Parathyroid adenoma (tissue), 2 donors: ENCODE measurements at regions not wholly inside any gene's neighbourhood (a gene's known extent, or its start where the extent isn't known, plus 50 kb on each side); places are given as distances from the start of the nearest gene placed in this dataset.
A peak's percentile ranks its signal among the peaks of the same experiment; 100 is the strongest.

Experiments used
- H2AFZ ChIP-seq: fragments of 300-600 bp; sonication (generic); one replicate; pipeline ENCODE4 v1.7.0; 2017; ENCODE audit warnings: antibody characterized with exemption, mild to moderate bottlenecking
- H3K27ac ChIP-seq: fragments of 300-600 bp; sonication (generic); one replicate; pipeline ENCODE4 v1.7.0; 2017
- H3K27me3 ChIP-seq: fragments of 300-600 bp; sonication (generic); one replicate; pipeline ENCODE4 v1.7.0; 2017; ENCODE audit warnings: low read length; ENCODE audit not compliant: control insufficient read depth, insufficient read depth
- H3K36me3 ChIP-seq: fragments of 300-600 bp; sonication (generic); one replicate; pipeline ENCODE4 v1.7.0; 2017; ENCODE audit warnings: low read length; ENCODE audit not compliant: control insufficient read depth, insufficient read depth
- H3K4me1 ChIP-seq: fragments of 300-600 bp; sonication (generic); one replicate; pipeline ENCODE4 v1.7.0; 2017; ENCODE audit warnings: control low read depth
- H3K4me2 ChIP-seq: fragments of 300-600 bp; sonication (generic); one replicate; pipeline ENCODE4 v1.7.0; 2017; ENCODE audit warnings: low read length
- H3K4me3 ChIP-seq: fragments of 300-600 bp; sonication (generic); one replicate; pipeline ENCODE4 v1.7.0; 2017; ENCODE audit warnings: low read depth, low read length
- H3K79me2 ChIP-seq: fragments of 300-600 bp; sonication (generic); one replicate; pipeline ENCODE4 v1.7.0; 2017; ENCODE audit warnings: control low read depth
- H3K9ac ChIP-seq: fragments of 300-600 bp; sonication (generic); one replicate; pipeline ENCODE4 v1.7.0; 2017; ENCODE audit warnings: mild to moderate bottlenecking
- H3K9me3 ChIP-seq: fragments of 300-600 bp; sonication (generic); one replicate; pipeline ENCODE4 v1.7.0; 2017; ENCODE audit warnings: low read length; ENCODE audit not compliant: control insufficient read depth
- TF ChIP-seq, protein P1 (sequence below): fragments of 300-600 bp; sonication (generic); IDR thresholded peaks from one replicate; pipeline ENCODE4 v1.7.0; 2017; ENCODE audit warnings: antibody characterized with exemption, mild to moderate bottlenecking
- donor health status: primary hyperparathyroidism.

DNA sequence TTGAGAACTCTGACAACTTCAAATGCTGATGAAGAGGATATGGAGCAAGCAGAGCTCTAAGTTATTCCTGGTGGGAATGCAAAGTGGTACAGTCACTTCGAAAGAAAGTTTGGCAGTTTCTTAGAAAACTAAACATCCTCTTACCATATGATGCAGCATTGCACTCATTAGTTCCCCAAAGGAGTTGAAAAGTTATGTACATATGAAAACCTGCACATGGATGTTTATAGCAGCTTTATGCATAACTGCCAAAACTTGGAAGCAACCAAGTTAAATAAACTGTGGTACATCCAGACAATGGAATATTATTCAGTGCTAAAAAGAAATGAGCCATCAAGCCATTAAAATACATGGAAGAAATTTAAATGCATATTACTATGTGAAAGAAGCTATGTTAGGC is 779.3 kb upstream of the COBL start:
- H2AFZ ChIP-seq = no peak overlapping the region
- no peak overlapping the region for H3K9ac ChIP-seq
- H3K36me3 ChIP-seq = no peaks in the 10 kb centered on the region
- H3K4me1 ChIP-seq = no peaks in the 10 kb centered on the region
- no peaks in the 10 kb centered on the region for H3K9me3 ChIP-seq
- H3K79me2 ChIP-seq = no peaks in the 10 kb centered on the region
- no peak overlapping the region for H3K4me2 ChIP-seq
- H3K4me3 ChIP-seq = no peak overlapping the region
- no peaks in the 10 kb centered on the region for H3K27me3 ChIP-seq
- TF ChIP-seq, protein P1, sequence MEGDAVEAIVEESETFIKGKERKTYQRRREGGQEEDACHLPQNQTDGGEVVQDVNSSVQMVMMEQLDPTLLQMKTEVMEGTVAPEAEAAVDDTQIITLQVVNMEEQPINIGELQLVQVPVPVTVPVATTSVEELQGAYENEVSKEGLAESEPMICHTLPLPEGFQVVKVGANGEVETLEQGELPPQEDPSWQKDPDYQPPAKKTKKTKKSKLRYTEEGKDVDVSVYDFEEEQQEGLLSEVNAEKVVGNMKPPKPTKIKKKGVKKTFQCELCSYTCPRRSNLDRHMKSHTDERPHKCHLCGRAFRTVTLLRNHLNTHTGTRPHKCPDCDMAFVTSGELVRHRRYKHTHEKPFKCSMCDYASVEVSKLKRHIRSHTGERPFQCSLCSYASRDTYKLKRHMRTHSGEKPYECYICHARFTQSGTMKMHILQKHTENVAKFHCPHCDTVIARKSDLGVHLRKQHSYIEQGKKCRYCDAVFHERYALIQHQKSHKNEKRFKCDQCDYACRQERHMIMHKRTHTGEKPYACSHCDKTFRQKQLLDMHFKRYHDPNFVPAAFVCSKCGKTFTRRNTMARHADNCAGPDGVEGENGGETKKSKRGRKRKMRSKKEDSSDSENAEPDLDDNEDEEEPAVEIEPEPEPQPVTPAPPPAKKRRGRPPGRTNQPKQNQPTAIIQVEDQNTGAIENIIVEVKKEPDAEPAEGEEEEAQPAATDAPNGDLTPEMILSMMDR = no peak
- no peak overlapping the region for H3K27ac ChIP-seq

DNA sequence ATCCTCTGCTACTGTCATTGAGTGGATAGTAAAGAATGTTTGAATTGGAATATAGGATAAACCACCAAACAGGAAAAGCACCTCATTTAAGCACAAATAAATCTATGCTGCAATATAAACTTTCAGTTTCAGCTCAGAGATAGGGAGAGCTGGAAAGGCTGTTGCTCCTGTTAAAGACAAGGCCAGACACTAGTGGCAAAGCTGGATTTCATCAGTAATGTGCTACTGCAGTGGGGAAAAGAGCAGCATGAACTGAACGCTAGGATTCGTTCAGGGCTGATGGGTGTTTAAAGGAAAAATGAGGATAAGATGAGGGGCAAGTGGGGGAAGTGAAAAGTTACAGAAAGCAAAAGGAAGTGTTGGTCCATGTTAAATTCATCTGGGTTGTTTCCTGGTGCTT is 775.4 kb upstream of the COBL start:
- H3K4me1 ChIP-seq = no peaks in the 10 kb centered on the region
- H3K79me2 ChIP-seq = no peaks in the 10 kb centered on the region
- no peak overlapping the region for H3K4me2 ChIP-seq
- no peaks in the 10 kb centered on the region for H3K27me3 ChIP-seq
- H3K9me3 ChIP-seq = no peaks in the 10 kb centered on the region
- no peaks in the 10 kb centered on the region for H3K36me3 ChIP-seq
- TF ChIP-seq, protein P1 = no peak
- no peak overlapping the region for H3K27ac ChIP-seq
- H3K9ac ChIP-seq = no peak overlapping the region
- H2AFZ ChIP-seq = no peak overlapping the region
- no peak overlapping the region for H3K4me3 ChIP-seq

DNA sequence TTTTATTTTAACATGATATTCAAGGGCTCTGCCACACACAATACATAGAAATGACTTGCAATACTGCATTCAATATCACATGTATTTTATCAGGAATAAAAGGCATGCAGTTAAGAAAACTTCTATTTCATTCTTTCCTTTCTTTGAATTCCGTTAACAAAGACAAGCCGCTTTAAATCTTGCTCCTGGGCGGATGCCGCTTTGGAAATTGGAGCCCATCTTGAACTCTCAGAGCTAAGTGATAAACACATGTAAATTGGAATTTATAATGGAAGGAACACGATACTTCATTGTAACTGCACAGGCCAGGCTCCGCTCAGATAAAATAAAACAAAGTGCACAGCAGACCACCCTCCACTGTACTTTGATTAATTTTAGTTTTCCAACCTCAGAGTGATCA is 774.5 kb upstream of the COBL start:
- TF ChIP-seq, protein P1 = no peak
- Histone ChIP-seq H3K36me3 (no peaks in the 10 kb centered on the region), H3K4me2 (no peak overlapping the region), H3K27me3 (no peaks in the 10 kb centered on the region), H2AFZ (no peak overlapping the region), H3K9ac (no peak overlapping the region), H3K79me2 (no peaks in the 10 kb centered on the region), H3K27ac (no peak overlapping the region), H3K4me3 (no peak overlapping the region), H3K9me3 (no peaks in the 10 kb centered on the region), H3K4me1 (no peaks in the 10 kb centered on the region)

DNA sequence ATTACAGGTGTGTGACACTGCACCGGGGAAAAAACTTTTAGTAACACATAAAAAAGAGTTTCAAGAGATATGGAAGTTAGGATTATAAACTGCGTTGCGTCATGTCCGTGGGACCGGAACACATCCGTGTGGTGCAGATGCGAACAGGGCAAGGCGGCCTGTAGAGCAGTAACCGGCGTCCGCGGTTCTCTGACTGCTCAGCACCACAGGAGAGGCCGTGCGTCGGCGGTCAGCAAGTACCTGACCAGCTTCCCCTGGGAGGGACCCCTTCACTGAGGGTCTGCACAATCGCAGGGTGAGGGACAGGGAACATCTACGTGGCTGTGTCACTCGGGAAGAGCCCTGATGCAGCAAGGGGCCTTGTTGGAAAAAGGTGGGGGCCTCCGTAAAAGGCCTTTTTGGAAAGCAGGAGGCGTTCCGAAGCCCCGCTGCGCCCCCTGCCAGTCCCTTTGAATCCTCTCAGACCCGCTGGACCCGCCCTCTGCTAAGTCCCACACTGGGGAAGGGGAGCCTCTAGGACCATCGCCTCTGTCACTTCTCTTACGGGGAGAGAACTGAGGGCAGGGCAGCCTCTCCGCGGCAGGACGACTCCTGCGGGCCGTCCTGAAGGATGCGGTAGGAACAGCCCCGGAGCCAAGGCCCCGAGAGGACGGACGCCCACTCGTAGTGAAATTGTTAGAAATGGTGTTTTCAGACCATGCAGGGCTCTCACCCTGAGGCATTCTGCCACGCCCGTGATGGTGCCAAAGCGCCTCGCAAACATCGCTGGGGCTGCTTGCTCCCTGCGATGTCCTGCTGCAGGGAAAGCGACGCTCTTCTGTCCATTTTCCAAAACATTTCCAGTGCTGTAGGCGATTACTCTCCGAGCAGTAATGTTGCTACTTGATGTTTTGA is 771.6 kb upstream of the COBL start:
- TF ChIP-seq, protein P1 = no peak
- Histone ChIP-seq H3K4me2 (no peak overlapping the region), H3K79me2 (no peaks in the 10 kb centered on the region), H3K4me1 (no peaks in the 10 kb centered on the region), H3K9ac (no peak overlapping the region), H3K9me3 (no peaks in the 10 kb centered on the region), H2AFZ (peak overlapping the region; percentile 28), H3K27me3 (no peaks in the 10 kb centered on the region), H3K27ac (no peak overlapping the region), H3K4me3 (no peak overlapping the region), H3K36me3 (no peaks in the 10 kb centered on the region)

DNA sequence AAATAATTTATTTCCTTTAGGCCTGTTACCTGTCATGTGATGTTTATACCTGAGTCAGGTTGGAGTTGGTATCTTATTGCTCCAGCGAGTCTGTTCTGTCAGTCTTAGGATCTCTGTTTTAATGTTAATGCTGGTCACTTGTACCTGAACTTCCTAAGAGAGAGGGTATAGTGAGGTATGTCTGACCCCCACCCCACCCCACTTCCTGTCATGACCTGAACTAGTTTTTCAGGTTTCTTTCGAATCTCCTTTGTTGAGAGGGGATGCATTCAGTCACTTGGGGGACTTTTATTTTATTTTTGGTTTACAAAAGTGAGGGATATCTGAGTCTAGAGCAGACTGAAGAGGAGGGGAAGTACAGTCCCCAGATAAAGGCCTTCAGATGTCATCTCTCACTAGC is 769.0 kb upstream of the COBL start:
- no peaks in the 10 kb centered on the region for H3K27me3 ChIP-seq
- H3K4me1 ChIP-seq = no peaks in the 10 kb centered on the region
- TF ChIP-seq, protein P1 = no peak
- no peaks in the 10 kb centered on the region for H3K79me2 ChIP-seq
- H3K36me3 ChIP-seq = no peaks in the 10 kb centered on the region
- H2AFZ ChIP-seq = no peak overlapping the region
- no peak overlapping the region for H3K4me3 ChIP-seq
- H3K9ac ChIP-seq = no peak overlapping the region
- H3K27ac ChIP-seq = no peak overlapping the region
- no peaks in the 10 kb centered on the region for H3K9me3 ChIP-seq
- H3K4me2 ChIP-seq = no peak overlapping the region
